ENCODE measurements at regions not wholly inside any gene's neighbourhood (a gene's known extent, or its start where the extent isn't known, plus 50 kb on each side); places are given as distances from the start of the nearest gene placed in this dataset.

DNA sequence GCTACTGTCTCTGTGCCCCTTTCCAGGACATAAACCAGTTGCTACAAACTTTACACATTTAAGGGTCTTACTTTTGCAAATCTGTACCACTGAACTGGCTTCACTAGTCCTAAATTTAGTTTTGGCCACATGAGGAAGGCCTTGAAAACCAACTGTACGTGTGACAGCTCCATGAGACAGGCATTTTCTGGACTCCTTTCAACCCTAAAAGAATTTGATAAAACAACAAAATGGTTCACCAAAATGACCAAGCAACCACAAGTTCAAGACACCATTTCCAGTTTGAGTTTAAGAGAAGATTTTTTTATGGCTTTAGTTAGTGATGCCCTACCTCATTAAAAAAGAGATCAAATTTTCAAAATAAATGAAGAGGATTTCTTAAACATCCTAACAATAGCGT lies 246.4 kb downstream of the ZNF674 start:
- ATAC-seq (replicated peaks), result no peak
- Mint-ChIP-seq H3K4me1 (no peaks in the 10 kb centered on the region), H3K4me3 (no peak overlapping the region), H3K9me3 (no peaks in the 10 kb centered on the region), H3K36me3 (ENCODE audit: low read depth) (no peaks in the 10 kb centered on the region), H3K27ac (no peak overlapping the region), H3K27me3 (no peaks in the 10 kb centered on the region)

GRCh38 chrX:46295963-46296362 lies 249.3 kb downstream of the ZNF674 start:
- H3K36me3 Mint-ChIP-seq (ENCODE audit: low read depth), result no peaks in the 10 kb centered on the region
- no peak overlapping the region for H3K4me3 Mint-ChIP-seq
- no peaks in the 10 kb centered on the region for H3K27me3 Mint-ChIP-seq
- no peaks in the 10 kb centered on the region for H3K9me3 Mint-ChIP-seq
- H3K4me1 Mint-ChIP-seq, result no peaks in the 10 kb centered on the region
- no peak for ATAC-seq (replicated peaks)
- no peak overlapping the region for H3K27ac Mint-ChIP-seq

- Mint-ChIP-seq H3K4me1 (no peaks in the 10 kb centered on the region), H3K36me3 (ENCODE audit: low read depth) (no peaks in the 10 kb centered on the region), H3K9me3 (no peaks in the 10 kb centered on the region), H3K4me3 (no peak overlapping the region), H3K27me3 (no peaks in the 10 kb centered on the region), H3K27ac (no peak overlapping the region)
- ATAC-seq (replicated peaks), result no peak
Measured at GRCh38 chrX:46294234-46294633, 251.0 kb downstream of the ZNF674 start.

DNA sequence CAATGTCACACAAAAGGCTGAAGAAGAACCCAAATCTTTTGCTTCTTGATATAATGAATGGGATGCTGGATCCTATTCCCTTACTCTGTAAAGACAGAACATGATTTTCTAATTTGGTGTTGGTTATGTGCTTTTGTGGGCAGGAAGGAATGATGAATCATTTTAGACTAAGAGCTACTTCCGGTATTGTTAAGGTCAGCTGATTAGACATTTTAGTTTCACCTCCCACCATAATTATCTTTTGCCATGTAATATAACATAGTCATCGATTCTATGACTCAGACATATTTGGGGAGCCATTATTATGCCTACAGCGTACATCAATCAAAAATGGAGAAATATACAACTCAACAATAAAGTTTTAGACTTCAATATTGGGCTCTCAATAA lies 265.3 kb downstream of the ZNF674 start:
- Mint-ChIP-seq H3K36me3 (ENCODE audit: low read depth) (no peaks in the 10 kb centered on the region), H3K4me3 (peak overlapping the region; percentile 74), H3K4me1 (peaks cover 6% of the 10 kb centered on the region), H3K9me3 (no peaks in the 10 kb centered on the region), H3K27ac (peak overlapping the region; percentile 70), H3K27me3 (no peaks in the 10 kb centered on the region)
- peak; percentile 78 for ATAC-seq (replicated peaks)

GRCh38 chrX:46279214-46279924 lies 265.9 kb downstream of the ZNF674 start:
- ATAC-seq (replicated peaks), result peak; percentile 69
- Mint-ChIP-seq H3K9me3 (no peaks in the 10 kb centered on the region), H3K4me1 (peaks cover 6% of the 10 kb centered on the region), H3K36me3 (ENCODE audit: low read depth) (no peaks in the 10 kb centered on the region), H3K4me3 (peak overlapping the region; percentile 74), H3K27ac (peak overlapping the region; percentile 70), H3K27me3 (no peaks in the 10 kb centered on the region)

DNA sequence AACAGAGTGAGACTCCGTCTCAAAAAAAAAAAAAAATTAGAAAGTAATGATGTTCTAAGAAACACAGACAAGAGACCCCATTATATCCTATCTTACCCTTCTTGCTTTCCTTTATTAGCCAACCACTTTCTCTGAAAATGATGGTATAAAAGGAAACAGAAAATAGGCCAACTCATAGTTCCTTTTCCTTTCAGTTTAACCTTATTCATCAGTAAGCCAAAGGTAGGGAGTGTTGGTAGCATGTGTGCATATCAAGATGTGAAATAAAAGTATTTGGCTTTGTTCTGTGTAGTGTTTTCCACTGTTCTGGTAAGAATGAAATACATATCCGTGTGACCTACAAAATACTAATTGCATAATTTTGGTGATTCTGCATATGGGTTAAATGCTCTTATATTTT lies 266.6 kb downstream of the ZNF674 start:
- H3K36me3 Mint-ChIP-seq (ENCODE audit: low read depth), result no peaks in the 10 kb centered on the region
- H3K4me3 Mint-ChIP-seq, result peak overlapping the region; percentile 74
- H3K27ac Mint-ChIP-seq, result peak overlapping the region; percentile 70
- no peaks in the 10 kb centered on the region for H3K27me3 Mint-ChIP-seq
- ATAC-seq (replicated peaks), result peak; percentile 50
- peaks cover 6% of the 10 kb centered on the region for H3K4me1 Mint-ChIP-seq
- no peaks in the 10 kb centered on the region for H3K9me3 Mint-ChIP-seq

- no peaks in the 10 kb centered on the region for H3K9me3 Mint-ChIP-seq
- no peaks in the 10 kb centered on the region for H3K27me3 Mint-ChIP-seq
- H3K36me3 Mint-ChIP-seq (ENCODE audit: low read depth), result no peaks in the 10 kb centered on the region
- no peak overlapping the region for H3K4me3 Mint-ChIP-seq
- H3K27ac Mint-ChIP-seq, result no peak overlapping the region
- H3K4me1 Mint-ChIP-seq, result peaks cover 6% of the 10 kb centered on the region
- ATAC-seq (replicated peaks), result peak; percentile 89
Measured at GRCh38 chrX:46268412-46268811, 276.8 kb downstream of the ZNF674 start.

DNA sequence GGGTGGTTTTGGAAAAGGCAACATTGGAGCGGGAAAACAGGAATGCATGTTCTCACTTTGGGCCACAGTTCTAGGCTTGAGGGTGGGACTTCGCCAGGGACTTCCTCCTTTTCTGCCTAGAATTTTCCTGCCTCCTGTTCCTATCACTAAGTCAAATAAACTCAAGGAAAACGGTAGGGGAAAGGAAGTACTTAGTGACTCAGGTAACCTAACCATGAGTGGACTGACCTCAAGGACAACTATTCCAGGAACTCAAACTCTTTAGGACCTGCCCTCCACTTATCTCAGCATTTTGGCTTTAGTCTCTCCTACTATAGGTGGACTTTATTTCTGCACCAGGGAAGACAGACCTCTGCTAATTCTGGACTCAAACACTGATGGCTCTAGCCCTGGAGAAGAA lies 281.7 kb downstream of the ZNF674 start:
- H3K9me3 Mint-ChIP-seq, result no peaks in the 10 kb centered on the region
- no peak overlapping the region for H3K27ac Mint-ChIP-seq
- no peak for ATAC-seq (replicated peaks)
- peaks cover 2% of the 10 kb centered on the region for H3K4me1 Mint-ChIP-seq
- H3K27me3 Mint-ChIP-seq, result no peaks in the 10 kb centered on the region
- H3K4me3 Mint-ChIP-seq, result no peak overlapping the region
- H3K36me3 Mint-ChIP-seq (ENCODE audit: low read depth), result no peaks in the 10 kb centered on the region

GRCh38 chrX:46262304-46262703 lies 282.9 kb downstream of the ZNF674 start:
- Mint-ChIP-seq H3K27ac (no peak overlapping the region), H3K4me1 (no peaks in the 10 kb centered on the region), H3K27me3 (no peaks in the 10 kb centered on the region), H3K36me3 (ENCODE audit: low read depth) (no peaks in the 10 kb centered on the region), H3K9me3 (no peaks in the 10 kb centered on the region), H3K4me3 (no peak overlapping the region)
- no peak for ATAC-seq (replicated peaks)

DNA sequence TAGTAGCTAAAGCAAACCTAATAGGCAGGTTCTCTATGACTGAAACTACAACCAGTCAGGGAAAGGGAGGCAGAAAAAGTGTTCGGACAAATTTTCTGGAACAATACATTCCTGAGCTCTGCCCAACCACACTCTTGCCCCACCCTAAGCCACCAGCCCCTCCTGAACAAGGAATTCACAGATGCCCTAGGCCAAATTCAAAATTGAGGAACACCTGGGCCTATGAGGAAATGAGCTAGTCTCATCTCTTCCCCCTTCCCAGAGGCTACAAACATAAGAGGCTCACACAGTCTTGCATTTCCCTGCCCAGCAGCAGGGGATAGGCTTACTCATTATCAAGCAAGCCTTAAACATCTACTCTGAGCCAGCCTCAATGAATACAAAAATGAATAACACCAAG lies 284.7 kb downstream of the ZNF674 start:
- Mint-ChIP-seq H3K36me3 (ENCODE audit: low read depth) (no peaks in the 10 kb centered on the region), H3K27ac (no peak overlapping the region), H3K9me3 (no peaks in the 10 kb centered on the region), H3K4me3 (no peak overlapping the region), H3K27me3 (no peaks in the 10 kb centered on the region), H3K4me1 (no peaks in the 10 kb centered on the region)
- no peak for ATAC-seq (replicated peaks)

DNA sequence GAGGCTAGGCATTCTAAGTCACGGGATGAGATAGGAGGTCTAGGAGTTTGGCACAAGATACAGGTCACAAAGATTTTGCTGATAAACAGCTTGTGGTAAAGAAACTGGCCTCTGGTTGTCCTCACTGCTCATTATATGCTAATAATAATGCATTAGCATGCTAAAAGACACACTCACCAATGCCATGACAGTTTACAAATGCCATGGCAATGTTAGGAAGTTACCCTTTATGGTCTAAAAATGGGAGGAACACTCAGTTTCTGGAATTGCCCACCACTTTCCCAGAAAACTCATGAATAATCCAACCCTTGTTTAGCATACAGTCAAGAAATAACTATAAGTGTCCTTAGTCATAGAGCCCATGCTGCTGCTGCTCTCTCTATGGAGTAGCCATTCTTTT lies 286.9 kb downstream of the ZNF674 start:
- H3K9me3 Mint-ChIP-seq, result no peaks in the 10 kb centered on the region

DNA sequence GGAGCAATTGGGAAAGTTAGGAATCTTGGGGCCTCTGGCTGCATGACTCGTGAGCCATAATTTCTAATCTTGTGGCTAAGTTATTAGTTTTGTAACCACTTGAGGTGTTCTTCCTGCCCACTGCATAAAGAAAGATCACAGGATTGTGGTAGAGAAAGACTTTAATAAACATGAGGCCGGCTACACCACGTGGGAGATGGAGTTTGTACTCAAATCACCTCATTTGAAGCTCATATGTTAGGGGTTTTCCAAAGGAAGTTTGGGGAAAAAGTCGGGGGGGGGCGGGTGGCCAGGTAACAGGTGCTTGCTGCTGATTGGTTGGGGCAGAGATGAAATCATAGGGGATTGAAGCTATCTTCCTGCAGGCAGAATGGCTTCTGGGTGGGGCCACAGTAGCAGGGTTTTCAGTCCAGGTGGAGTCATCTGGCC lies 287.8 kb downstream of the ZNF674 start:
- Mint-ChIP-seq H3K27ac (no peak overlapping the region), H3K4me3 (no peak overlapping the region), H3K4me1 (no peaks in the 10 kb centered on the region), H3K36me3 (ENCODE audit: low read depth) (no peaks in the 10 kb centered on the region), H3K27me3 (no peaks in the 10 kb centered on the region), H3K9me3 (no peaks in the 10 kb centered on the region)
- no peak for ATAC-seq (replicated peaks)

More for the DNA sequence above, 286.9 kb downstream of the ZNF674 start:
- Mint-ChIP-seq H3K36me3 (ENCODE audit: low read depth) (no peaks in the 10 kb centered on the region), H3K4me1 (no peaks in the 10 kb centered on the region), H3K4me3 (no peak overlapping the region), H3K27me3 (no peaks in the 10 kb centered on the region), H3K27ac (no peak overlapping the region)
- ATAC-seq (replicated peaks), result no peak

GRCh38 chrX:46256875-46257274 lies 288.3 kb downstream of the ZNF674 start:
- Mint-ChIP-seq H3K9me3 (no peaks in the 10 kb centered on the region), H3K36me3 (ENCODE audit: low read depth) (no peaks in the 10 kb centered on the region), H3K4me3 (no peak overlapping the region), H3K4me1 (no peaks in the 10 kb centered on the region), H3K27ac (no peak overlapping the region), H3K27me3 (no peaks in the 10 kb centered on the region)
- ATAC-seq (replicated peaks), result no peak

GRCh38 chrX:46255046-46255445 lies 290.2 kb downstream of the ZNF674 start:
- Mint-ChIP-seq H3K36me3 (ENCODE audit: low read depth) (no peaks in the 10 kb centered on the region), H3K4me3 (no peak overlapping the region), H3K27ac (no peak overlapping the region), H3K27me3 (no peaks in the 10 kb centered on the region), H3K9me3 (no peaks in the 10 kb centered on the region), H3K4me1 (no peaks in the 10 kb centered on the region)
- ATAC-seq (replicated peaks), result no peak

- Mint-ChIP-seq H3K27ac (no peak overlapping the region), H3K27me3 (no peaks in the 10 kb centered on the region), H3K4me3 (no peak overlapping the region), H3K36me3 (ENCODE audit: low read depth) (no peaks in the 10 kb centered on the region), H3K4me1 (no peaks in the 10 kb centered on the region), H3K9me3 (no peaks in the 10 kb centered on the region)
- ATAC-seq (replicated peaks), result no peak
Measured at GRCh38 chrX:46254641-46255040, 290.6 kb downstream of the ZNF674 start.

DNA sequence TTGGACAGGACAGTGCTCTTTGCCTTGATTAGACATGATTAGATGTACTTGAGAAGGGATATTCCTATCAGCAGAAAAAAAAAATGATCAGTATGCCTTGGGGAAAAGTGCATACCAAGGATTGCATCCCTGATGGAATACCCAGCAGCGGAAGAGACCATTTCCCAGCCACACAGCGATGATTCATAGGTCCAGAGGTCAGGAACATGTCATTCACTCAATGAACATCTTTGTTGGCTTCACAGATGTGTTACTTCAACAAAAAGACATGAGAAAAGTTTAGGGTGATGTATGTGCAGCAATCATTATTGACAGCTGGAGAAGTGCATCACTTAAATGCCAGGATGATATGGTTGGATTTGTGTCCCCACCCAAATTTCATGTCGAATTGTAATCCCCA lies 293.5 kb downstream of the ZNF674 start:
- H3K27me3 Mint-ChIP-seq, result no peaks in the 10 kb centered on the region
- no peaks in the 10 kb centered on the region for H3K4me1 Mint-ChIP-seq
- no peak for ATAC-seq (replicated peaks)
- H3K4me3 Mint-ChIP-seq, result no peak overlapping the region
- no peaks in the 10 kb centered on the region for H3K36me3 Mint-ChIP-seq (ENCODE audit: low read depth)
- H3K27ac Mint-ChIP-seq, result no peak overlapping the region
- no peaks in the 10 kb centered on the region for H3K9me3 Mint-ChIP-seq

All from activated T-helper 17 cell treated with anti-CD3 and anti-CD28 coated beads, Interleukin-2, amount 50 U/mL, for 72 hours (primary cell).